ENCODE measurements at regions not wholly inside any gene's neighbourhood (a gene's known extent, or its start where the extent isn't known, plus 50 kb on each side); places are given as distances from the start of the nearest gene placed in this dataset.

GRCh38 chr4:60450054-60450453, 750.1 kb upstream of the ADGRL3 start:
- no peak for ATAC-seq
- no peaks in the 10 kb centered on the region for H3K4me1 ChIP-seq
- peaks cover 0 to 6% (median 0%) of the 10 kb centered on the region in 12 donors for H3K9me3 ChIP-seq
- no peak for DNase-seq
- TF ChIP-seq POLR2A (IDR thresholded peaks at IDR 0.05), result no peak
- no peak for TF ChIP-seq CTCF (IDR thresholded peaks at IDR 0.05)
- H3K4me3 ChIP-seq, result no peak overlapping the region
- no peak overlapping the region for H3K27ac ChIP-seq
- WGBS, 4 donors, result 77 to 85% (median 83%) methylated on average over 1 of the region's 1 CpG
- no peaks in the 10 kb centered on the region for H3K27me3 ChIP-seq
- no peaks in the 10 kb centered on the region for H3K36me3 ChIP-seq
- intact Hi-C loops (cut with DNase I), result no loop called here

- TF ChIP-seq POLR2A (IDR thresholded peaks at IDR 0.05) (no peak), CTCF (IDR thresholded peaks at IDR 0.05) (no peak)
- ATAC-seq (no peak), DNase-seq (no peak)
- Histone ChIP-seq H3K27me3 (no peaks in the 10 kb centered on the region), H3K9me3 (peaks cover 0 to 4% (median 0%) of the 10 kb centered on the region in 12 donors), H3K27ac (no peak overlapping the region), H3K4me1 (no peaks in the 10 kb centered on the region), H3K4me3 (no peak overlapping the region), H3K36me3 (no peaks in the 10 kb centered on the region)
- intact Hi-C loops (cut with DNase I), result no loop called here
Measured at GRCh38 chr4:60452266-60452665, 747.9 kb upstream of the ADGRL3 start.

GRCh38 chr4:60455380-60455779, 744.7 kb upstream of the ADGRL3 start:
- Histone ChIP-seq H3K27ac (no peak overlapping the region), H3K4me1 (no peaks in the 10 kb centered on the region), H3K4me3 (no peak overlapping the region), H3K27me3 (no peaks in the 10 kb centered on the region), H3K36me3 (no peaks in the 10 kb centered on the region), H3K9me3 (peaks cover 0 to 3% (median 0%) of the 10 kb centered on the region in 12 donors)
- TF ChIP-seq CTCF (IDR thresholded peaks at IDR 0.05) (no peak), POLR2A (IDR thresholded peaks at IDR 0.05) (no peak)
- ATAC-seq (no peak), DNase-seq (no peak)
- intact Hi-C loops (cut with DNase I), result no loop called here
- 85 to 92% (median 91%) methylated on average over 1 of the region's 1 CpG for WGBS, 4 donors

- intact Hi-C loops (cut with DNase I), result no loop called here
- ATAC-seq, result no peak
- TF ChIP-seq POLR2A (IDR thresholded peaks at IDR 0.05), result no peak
- no peak for TF ChIP-seq CTCF (IDR thresholded peaks at IDR 0.05)
- Histone ChIP-seq H3K4me1 (no peaks in the 10 kb centered on the region), H3K27me3 (no peaks in the 10 kb centered on the region), H3K9me3 (peaks cover 0 to 29% (median 6%) of the 10 kb centered on the region in 12 donors), H3K4me3 (no peak overlapping the region), H3K36me3 (no peaks in the 10 kb centered on the region), H3K27ac (no peak overlapping the region)
- no peak for DNase-seq
- 30 to 52% (median 41%) methylated on average over 1 of the region's 1 CpG for WGBS, 4 donors
Measured at GRCh38 chr4:60461551-60461950, 738.6 kb upstream of the ADGRL3 start.

Measured in heart left ventricle (tissue), 16 donors.